HUES64 (cell line): ENCODE measurements at regions not wholly inside any gene's neighbourhood (a gene's known extent, or its start where the extent isn't known, plus 50 kb on each side); places are given as distances from the start of the nearest gene placed in this dataset.

Experiments used
- H3K27ac ChIP-seq: 2 replicates; pipeline ENCODE4 v1.7.0; 2013; ENCODE audit warnings: low read depth, low read length, inconsistent platforms
- H3K27me3 ChIP-seq: 2 replicates; pipeline ENCODE4 v1.6.1; 2013; ENCODE audit warnings: mild to moderate bottlenecking, low read length; ENCODE audit not compliant: insufficient read depth
- H3K36me3 ChIP-seq: 2 replicates; pipeline ENCODE4 v1.6.1; 2013; ENCODE audit warnings: mild to moderate bottlenecking, low read length; ENCODE audit not compliant: insufficient read depth
- H3K4me1 ChIP-seq: 2 replicates; pipeline ENCODE4 v1.6.1; 2013; ENCODE audit warnings: mild to moderate bottlenecking, low read length, moderate library complexity; ENCODE audit not compliant: insufficient read depth
- H3K4me3 ChIP-seq: 2 replicates; pipeline ENCODE4 v1.5.1; 2013; ENCODE audit warnings: mild to moderate bottlenecking, low read length, moderate library complexity
- H3K9ac ChIP-seq: 2 replicates; pipeline ENCODE4 v1.6.1; 2013; ENCODE audit warnings: mild to moderate bottlenecking, low read depth, low read length
- H3K9me3 ChIP-seq: 2 replicates; pipeline ENCODE4 v1.6.1; 2013; ENCODE audit warnings: low read depth, low read length; ENCODE audit not compliant: insufficient read depth
- WGBS: fragments of 150-250, 120-280 bp; methylation state at CpG from one replicate; pipeline ENCODE4 v1.1.7; 2013; ENCODE audit warnings: missing lambda C conversion rate; 5-methylcytosine and 5-hydroxymethylcytosine counted together

DNA sequence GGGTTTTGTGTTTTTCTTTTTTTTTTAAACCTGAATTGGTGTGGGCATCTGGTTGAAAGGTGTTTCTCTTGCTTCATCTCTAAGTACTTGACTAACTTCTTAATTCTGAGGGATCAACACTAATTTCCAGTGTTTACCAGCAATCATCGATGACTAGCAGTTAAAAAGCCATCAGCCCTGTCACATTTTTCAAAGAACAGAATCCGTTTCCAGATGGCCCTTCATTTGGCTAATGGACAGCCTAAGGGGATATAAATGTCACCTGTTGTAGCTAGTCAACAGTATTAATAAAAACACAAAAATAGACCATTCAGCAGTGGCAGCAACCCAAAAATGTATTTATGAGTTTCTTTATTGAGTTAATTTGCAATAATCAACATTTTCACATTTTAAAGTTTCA, 1076.5 kb downstream of the MAT2B start:
- WGBS, result 92% methylated on average over 2 of the region's 2 CpGs
- Histone ChIP-seq H3K27me3 (no peaks in the 10 kb centered on the region), H3K4me3 (no peak overlapping the region), H3K27ac (no peak overlapping the region), H3K9ac (no peak overlapping the region), H3K36me3 (no peaks in the 10 kb centered on the region), H3K4me1 (no peaks in the 10 kb centered on the region), H3K9me3 (no peaks in the 10 kb centered on the region)

- H3K9ac ChIP-seq, result no peak overlapping the region
- no peaks in the 10 kb centered on the region for H3K36me3 ChIP-seq
- no peaks in the 10 kb centered on the region for H3K4me1 ChIP-seq
- H3K27me3 ChIP-seq, result no peaks in the 10 kb centered on the region
- H3K9me3 ChIP-seq, result no peaks in the 10 kb centered on the region
- no peak overlapping the region for H3K27ac ChIP-seq
- no peak overlapping the region for H3K4me3 ChIP-seq
Observed at GRCh38 chr5:164593982-164594381, 1088.6 kb downstream of the MAT2B start.

DNA sequence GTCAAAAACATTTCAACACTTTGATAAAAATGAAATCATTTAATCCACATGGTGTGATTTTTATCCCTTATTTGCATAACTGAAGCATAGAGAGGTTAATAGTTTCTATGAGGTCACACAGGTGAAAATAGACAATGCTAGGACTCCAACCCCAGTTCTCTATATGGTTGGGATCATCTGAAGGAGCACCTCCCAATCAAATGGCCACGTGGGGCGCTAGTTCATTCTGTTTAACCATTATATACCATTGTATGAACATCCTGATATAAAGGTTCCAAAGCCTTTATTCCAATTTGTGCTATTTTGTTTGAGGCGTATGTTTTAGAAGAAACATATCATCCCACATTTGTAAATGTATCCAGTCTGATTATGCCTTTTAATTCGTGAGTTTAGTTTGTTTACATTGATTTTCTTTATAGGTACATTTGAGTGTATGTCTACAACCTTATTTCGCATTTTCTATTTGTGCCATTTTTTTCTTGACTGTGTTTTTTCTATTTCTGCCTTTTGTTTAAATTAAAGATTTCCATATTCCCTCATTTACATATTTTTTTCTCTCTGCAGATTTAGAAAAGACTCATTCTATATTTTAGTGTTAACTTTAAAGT, 1092.0 kb downstream of the MAT2B start:
- Histone ChIP-seq H3K9ac (no peak overlapping the region), H3K27me3 (no peaks in the 10 kb centered on the region), H3K9me3 (no peaks in the 10 kb centered on the region), H3K4me3 (no peak overlapping the region), H3K4me1 (no peaks in the 10 kb centered on the region), H3K27ac (no peak overlapping the region), H3K36me3 (no peaks in the 10 kb centered on the region)
- WGBS, result 66% methylated on average over 4 of the region's 5 CpGs

DNA sequence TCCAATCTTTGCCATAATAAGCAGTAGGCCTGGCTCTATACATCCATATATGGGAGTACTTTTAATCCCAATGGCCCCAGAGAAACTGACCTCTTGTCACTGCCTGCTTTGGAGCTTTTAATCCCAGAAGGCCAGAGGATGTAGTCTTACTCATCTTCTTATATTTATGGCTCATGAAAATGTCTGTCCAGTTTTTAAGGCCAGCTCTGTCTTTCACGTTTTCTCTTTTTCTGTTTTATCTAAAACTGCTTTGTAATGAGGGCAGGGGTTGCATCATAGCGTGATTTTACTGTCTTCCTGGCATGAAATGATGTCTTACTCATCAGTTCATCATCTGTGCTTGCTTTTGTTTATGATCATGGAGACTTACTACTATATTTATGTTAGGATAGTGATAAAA, 1094.9 kb downstream of the MAT2B start:
- Histone ChIP-seq H3K36me3 (no peaks in the 10 kb centered on the region), H3K4me3 (no peak overlapping the region), H3K4me1 (no peaks in the 10 kb centered on the region), H3K9ac (no peak overlapping the region), H3K27ac (no peak overlapping the region), H3K9me3 (no peaks in the 10 kb centered on the region), H3K27me3 (no peaks in the 10 kb centered on the region)
- 95% methylated on average over 2 of the region's 2 CpGs for WGBS

DNA sequence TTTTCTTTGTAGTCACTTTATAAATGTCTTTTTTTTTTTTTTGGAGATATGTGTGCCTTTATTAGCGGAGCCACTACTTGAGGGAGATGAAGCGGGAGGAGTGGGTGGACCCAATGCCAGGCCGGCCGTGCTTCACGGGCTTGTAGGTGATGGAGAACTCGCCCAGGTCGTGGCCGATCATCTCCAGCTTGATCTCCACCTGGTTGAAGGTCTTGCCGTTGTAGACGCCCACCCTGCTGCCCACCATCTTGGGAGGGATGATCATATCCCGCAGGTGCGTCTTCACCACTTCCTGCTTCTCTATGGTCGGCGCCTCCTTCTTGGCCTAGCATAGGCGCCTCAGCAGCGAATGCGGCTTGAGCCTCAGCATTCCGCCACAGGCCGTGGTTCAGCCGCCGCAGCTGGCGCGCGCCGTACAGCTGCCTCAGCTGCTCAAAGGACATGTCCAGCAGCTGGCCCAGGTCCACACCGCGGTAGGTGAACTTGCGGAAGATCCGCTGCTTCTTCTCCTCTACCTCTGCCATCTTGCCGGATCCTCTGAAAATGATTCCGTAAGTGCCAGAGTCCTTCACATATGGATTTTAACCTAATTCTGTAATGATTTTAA, 1095.6 kb downstream of the MAT2B start:
- H3K27ac ChIP-seq, result no peak overlapping the region
- no peaks in the 10 kb centered on the region for H3K36me3 ChIP-seq
- H3K4me1 ChIP-seq, result no peaks in the 10 kb centered on the region
- H3K4me3 ChIP-seq, result no peak overlapping the region
- no peak overlapping the region for H3K9ac ChIP-seq
- H3K9me3 ChIP-seq, result no peaks in the 10 kb centered on the region
- no peaks in the 10 kb centered on the region for H3K27me3 ChIP-seq
- WGBS, result 96% methylated on average over 30 of the region's 31 CpGs

GRCh38 chr5:164608507-164608906, 1103.1 kb downstream of the MAT2B start:
- Histone ChIP-seq H3K27ac (no peak overlapping the region), H3K36me3 (no peaks in the 10 kb centered on the region), H3K9ac (no peak overlapping the region), H3K27me3 (no peaks in the 10 kb centered on the region), H3K4me1 (no peaks in the 10 kb centered on the region), H3K4me3 (no peak overlapping the region), H3K9me3 (no peaks in the 10 kb centered on the region)
- WGBS, result 96% methylated on average over 4 of the region's 4 CpGs

DNA sequence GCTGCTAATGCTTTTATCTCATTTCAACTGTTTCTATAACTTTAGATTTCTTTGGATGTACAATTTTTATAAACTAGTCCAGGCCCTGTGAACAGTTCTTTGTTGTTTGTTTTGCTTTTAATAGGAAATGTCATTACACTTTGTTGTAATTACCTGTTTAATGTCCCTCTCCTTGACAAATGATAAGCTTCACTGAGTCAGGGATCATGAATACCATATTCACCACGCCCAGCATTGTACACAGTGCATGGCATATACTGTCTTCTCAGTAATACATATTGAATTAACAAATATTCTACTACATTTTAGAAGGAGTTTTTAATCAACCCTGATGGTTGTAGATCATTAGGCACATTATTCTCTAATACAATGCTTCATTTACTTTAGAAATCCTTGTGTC, 1105.0 kb downstream of the MAT2B start:
- no peak overlapping the region for H3K27ac ChIP-seq
- H3K9me3 ChIP-seq, result no peaks in the 10 kb centered on the region
- 67% methylated on average over 1 of the region's 1 CpG for WGBS
- no peak overlapping the region for H3K4me3 ChIP-seq
- no peaks in the 10 kb centered on the region for H3K36me3 ChIP-seq
- no peak overlapping the region for H3K9ac ChIP-seq
- H3K27me3 ChIP-seq, result no peaks in the 10 kb centered on the region
- no peaks in the 10 kb centered on the region for H3K4me1 ChIP-seq

GRCh38 chr5:164614707-164615106, 1109.3 kb downstream of the MAT2B start:
- no peak overlapping the region for H3K27ac ChIP-seq
- no peaks in the 10 kb centered on the region for H3K27me3 ChIP-seq
- H3K4me3 ChIP-seq, result no peak overlapping the region
- H3K36me3 ChIP-seq, result no peaks in the 10 kb centered on the region
- H3K9me3 ChIP-seq, result no peaks in the 10 kb centered on the region
- H3K4me1 ChIP-seq, result no peaks in the 10 kb centered on the region
- H3K9ac ChIP-seq, result no peak overlapping the region

DNA sequence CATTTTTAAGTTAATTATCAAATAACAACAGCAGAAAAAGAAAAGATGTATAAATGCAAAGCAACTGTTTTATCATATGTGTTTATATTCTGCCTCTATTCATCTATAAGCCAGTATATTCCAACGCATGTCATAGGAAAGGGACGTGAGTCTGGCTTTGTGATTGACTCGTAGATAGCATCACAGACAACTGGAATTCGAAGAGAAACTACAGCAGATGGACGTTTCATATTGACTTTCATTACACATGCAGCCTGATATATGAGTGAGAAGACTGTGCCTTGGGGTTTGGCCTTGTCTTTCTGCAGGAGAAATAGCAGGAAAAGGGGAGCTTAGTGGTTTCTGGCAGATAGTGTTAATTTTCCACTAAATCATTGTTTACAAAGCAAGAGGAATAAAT, 1111.9 kb downstream of the MAT2B start:
- WGBS, result 96% methylated on average over 5 of the region's 5 CpGs
- no peaks in the 10 kb centered on the region for H3K27me3 ChIP-seq
- H3K9ac ChIP-seq, result no peak overlapping the region
- H3K4me1 ChIP-seq, result peaks cover 5% of the 10 kb centered on the region; the same call in 1 of the 2 replicates
- H3K4me3 ChIP-seq, result no peak overlapping the region
- H3K27ac ChIP-seq, result no peak overlapping the region
- H3K9me3 ChIP-seq, result no peaks in the 10 kb centered on the region
- no peaks in the 10 kb centered on the region for H3K36me3 ChIP-seq

GRCh38 chr5:164627021-164627420, 1121.6 kb downstream of the MAT2B start:
- H3K27ac ChIP-seq, result no peak overlapping the region
- no peaks in the 10 kb centered on the region for H3K27me3 ChIP-seq
- no peak overlapping the region for H3K9ac ChIP-seq
- no peaks in the 10 kb centered on the region for H3K9me3 ChIP-seq
- H3K4me3 ChIP-seq, result no peak overlapping the region
- H3K4me1 ChIP-seq, result no peaks in the 10 kb centered on the region
- H3K36me3 ChIP-seq, result no peaks in the 10 kb centered on the region
- WGBS, result 89% methylated on average over 2 of the region's 4 CpGs

- WGBS, result 100% methylated on average over 1 of the region's 1 CpG
- Histone ChIP-seq H3K27ac (no peak overlapping the region), H3K36me3 (no peaks in the 10 kb centered on the region), H3K9me3 (no peaks in the 10 kb centered on the region), H3K9ac (no peak overlapping the region), H3K4me1 (no peaks in the 10 kb centered on the region), H3K4me3 (no peak overlapping the region), H3K27me3 (no peaks in the 10 kb centered on the region)
Observed at GRCh38 chr5:164636456-164636855, 1131.0 kb downstream of the MAT2B start.
